Endodermal cell (in vitro differentiated cells): ENCODE measurements at regions not wholly inside any gene's neighbourhood (a gene's known extent, or its start where the extent isn't known, plus 50 kb on each side); places are given as distances from the start of the nearest gene placed in this dataset.
A peak's percentile ranks its signal among the peaks of the same experiment; 100 is the strongest.

Experiments
- DNase-seq: peaks from one replicate; pipeline ENCODE4 v3.0.0-alpha.2; 2017
- H3K27ac ChIP-seq: 2 replicates; pipeline ENCODE4 v1.5.1; 2013; ENCODE audit warnings: mild to moderate bottlenecking, low read depth, low read length, moderate library complexity
- H3K27me3 ChIP-seq: 2 replicates; pipeline ENCODE4 v1.6.1; 2013; ENCODE audit warnings: mild to moderate bottlenecking, low read length, moderate library complexity; ENCODE audit not compliant: insufficient read depth, control insufficient read depth, poor library complexity, severe bottlenecking
- H3K36me3 ChIP-seq: 2 replicates; pipeline ENCODE4 v1.7.0; 2013; ENCODE audit warnings: mild to moderate bottlenecking, low read length, moderate library complexity; ENCODE audit not compliant: control insufficient read depth, insufficient read depth
- H3K4me1 ChIP-seq: one replicate; pipeline ENCODE4 v1.7.0; 2013; ENCODE audit warnings: low read length; ENCODE audit not compliant: control insufficient read depth, insufficient read depth
- H3K4me3 ChIP-seq: 2 replicates; pipeline ENCODE4 v1.5.1; 2013; ENCODE audit warnings: mild to moderate bottlenecking, low read length, moderate library complexity
- H3K9ac ChIP-seq: 2 replicates; pipeline ENCODE4 v1.6.1; 2013; ENCODE audit warnings: mild to moderate bottlenecking, low read length, moderate library complexity; ENCODE audit not compliant: poor library complexity, severe bottlenecking; ENCODE audit errors: extremely low read depth
- H3K9me3 ChIP-seq: 2 replicates; pipeline ENCODE4 v1.6.1; 2013; ENCODE audit warnings: mild to moderate bottlenecking, low read length, moderate library complexity; ENCODE audit not compliant: control insufficient read depth
- H3K27ac Mint-ChIP-seq: 2 replicates; pipeline ENCODE4 v1.8.0; 2020; ENCODE audit warnings: mixed read lengths
- H3K27me3 Mint-ChIP-seq: 2 replicates; pipeline ENCODE4 v1.8.0; 2021; ENCODE audit warnings: mild to moderate bottlenecking, mixed read lengths; ENCODE audit not compliant: insufficient read depth
- H3K36me3 Mint-ChIP-seq: 2 replicates; pipeline ENCODE4 v1.8.0; 2020; ENCODE audit warnings: low read depth, mixed read lengths
- H3K4me1 Mint-ChIP-seq: 2 replicates; pipeline ENCODE4 v1.8.0; 2020; ENCODE audit warnings: mixed read lengths
- H3K4me3 Mint-ChIP-seq: 2 replicates; pipeline ENCODE4 v1.8.0; 2020; ENCODE audit warnings: mild to moderate bottlenecking, moderate library complexity, mixed read lengths
- H3K9me3 Mint-ChIP-seq: 2 replicates; pipeline ENCODE4 v1.8.0; 2020; ENCODE audit warnings: mild to moderate bottlenecking, mixed read lengths
- CTCF ChIP-seq: fragments of 200-600 bp; sonication (generic); conservative IDR thresholded peaks from 2 replicates; pipeline ENCODE4 v1.5.0; 2021; ENCODE audit warnings: antibody characterized with exemption, mild to moderate bottlenecking
- WGBS, 2 experiments: methylation state at CpG; one replicate each; pipeline versions ENCODE4 v1.1.5 to v1.1.7; 2013; ENCODE audit warnings: missing lambda C conversion rate in 2 of 2, mixed read lengths in 1 of 2; ENCODE audit not compliant: insufficient coverage in 1 of 2, insufficient read length in 1 of 2; 5-methylcytosine and 5-hydroxymethylcytosine counted together

- DNase-seq = no peak
- H3K9ac ChIP-seq = no peak overlapping the region
- WGBS, 2 experiments = 71 to 73% methylated on average over 7 to 8 of the region's 8 CpGs
- H3K27ac ChIP-seq = no peak overlapping the region
- H3K4me3 ChIP-seq = no peak overlapping the region
- peaks cover 2% of the 10 kb centered on the region for H3K9me3 ChIP-seq
- H3K27me3 ChIP-seq = no peaks in the 10 kb centered on the region
- H3K9me3 Mint-ChIP-seq = peaks cover 1% of the 10 kb centered on the region
- no peaks in the 10 kb centered on the region for H3K36me3 Mint-ChIP-seq
- peaks cover 2% of the 10 kb centered on the region for H3K4me1 Mint-ChIP-seq
- no peaks in the 10 kb centered on the region for H3K4me1 ChIP-seq
- no peaks in the 10 kb centered on the region for H3K27me3 Mint-ChIP-seq
- no peaks in the 10 kb centered on the region for H3K36me3 ChIP-seq
- no peak overlapping the region for H3K27ac Mint-ChIP-seq
- no peak for TF ChIP-seq CTCF
- no peak overlapping the region for H3K4me3 Mint-ChIP-seq
Measured at GRCh38 chr3:80308637-80309036, 540.8 kb upstream of the ROBO1 start.

- Histone ChIP-seq H3K36me3 (no peaks in the 10 kb centered on the region), H3K4me1 (no peaks in the 10 kb centered on the region), H3K27me3 (no peaks in the 10 kb centered on the region), H3K4me3 (no peak overlapping the region), H3K9me3 (no peaks in the 10 kb centered on the region), H3K9ac (no peak overlapping the region), H3K27ac (no peak overlapping the region)
- Mint-ChIP-seq H3K4me3 (no peak overlapping the region), H3K27me3 (no peaks in the 10 kb centered on the region), H3K4me1 (peaks cover 2% of the 10 kb centered on the region), H3K27ac (no peak overlapping the region), H3K36me3 (no peaks in the 10 kb centered on the region), H3K9me3 (no peaks in the 10 kb centered on the region)
- 88 to 93% methylated on average over 5 to 8 of the region's 8 CpGs for WGBS, 2 experiments
- peak; percentile 28 for TF ChIP-seq CTCF
- DNase-seq = peak; percentile 65
Measured at GRCh38 chr3:80307844-80308243, 540.0 kb upstream of the ROBO1 start.

- Mint-ChIP-seq H3K36me3 (no peaks in the 10 kb centered on the region), H3K27me3 (no peaks in the 10 kb centered on the region), H3K27ac (no peak overlapping the region), H3K4me1 (no peaks in the 10 kb centered on the region), H3K9me3 (no peaks in the 10 kb centered on the region), H3K4me3 (no peak overlapping the region)
- H3K4me1 ChIP-seq = no peaks in the 10 kb centered on the region
- DNase-seq = no peak
- 91 to 100% methylated on average over 1 to 3 of the region's 3 CpGs for WGBS, 2 experiments
- TF ChIP-seq CTCF = no peak
- no peaks in the 10 kb centered on the region for H3K9me3 ChIP-seq
- H3K9ac ChIP-seq = no peak overlapping the region
- no peaks in the 10 kb centered on the region for H3K36me3 ChIP-seq
- no peak overlapping the region for H3K4me3 ChIP-seq
- H3K27me3 ChIP-seq = no peaks in the 10 kb centered on the region
- no peak overlapping the region for H3K27ac ChIP-seq
Measured at GRCh38 chr3:80297720-80298119, 529.9 kb upstream of the ROBO1 start.
